Fibroblast of villous mesenchyme (primary cell): ENCODE measurements at regions not wholly inside any gene's neighbourhood (a gene's known extent, or its start where the extent isn't known, plus 50 kb on each side); places are given as distances from the start of the nearest gene placed in this dataset.

ENCODE experiments used
- DNase-seq: peaks from one replicate; pipeline ENCODE4 v3.0.0-alpha.2; 2010; ENCODE audit warnings: low read depth
- H3K4me3 ChIP-seq: 2 replicates; pipeline ENCODE4 v1.5.1; 2011; ENCODE audit warnings: low read depth, mild to moderate bottlenecking, low read length
- TF ChIP-seq, protein P1 (sequence below): IDR thresholded peaks from 2 replicates; pipeline ENCODE4 v1.5.1; 2012; ENCODE audit warnings: low read depth, mild to moderate bottlenecking, low read length; ENCODE audit not compliant: insufficient read depth

DNA sequence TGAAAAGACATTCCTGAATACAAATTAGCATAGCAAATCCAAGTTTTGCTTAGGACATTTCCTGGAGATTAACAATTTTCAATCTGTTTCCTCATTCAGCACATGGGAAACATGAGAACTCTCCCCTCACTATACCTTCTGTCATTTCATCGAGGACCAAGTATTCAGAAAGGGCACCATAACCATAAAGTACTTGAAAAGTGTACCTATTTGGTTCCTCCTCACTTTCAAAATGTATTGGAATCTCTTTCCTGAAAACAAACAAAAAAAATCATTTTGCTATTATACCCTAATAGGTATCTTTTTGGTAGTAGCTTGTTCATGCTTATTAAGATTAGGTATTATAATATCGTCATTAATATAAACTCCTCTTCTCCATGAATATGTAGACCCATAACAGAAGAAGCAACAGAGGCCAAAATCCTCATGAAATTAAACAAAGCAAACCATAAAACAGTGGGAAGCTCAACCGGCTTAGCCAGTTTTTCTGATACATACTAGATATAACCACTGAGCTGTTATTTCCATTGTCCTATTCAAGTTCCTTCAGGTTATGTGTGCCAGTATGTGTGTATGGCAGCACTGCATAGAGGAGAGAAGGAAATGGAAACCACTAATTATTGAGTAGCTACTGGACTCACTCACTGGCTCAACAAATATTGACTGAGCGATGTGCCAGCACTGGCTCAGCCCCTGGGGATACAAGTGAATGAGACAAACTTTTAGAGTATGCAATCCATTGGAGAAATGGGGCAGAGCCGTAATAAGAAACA lies 274.0 kb downstream of the MAFB start:
- no peak overlapping the region for H3K4me3 ChIP-seq
- TF ChIP-seq, protein P1, sequence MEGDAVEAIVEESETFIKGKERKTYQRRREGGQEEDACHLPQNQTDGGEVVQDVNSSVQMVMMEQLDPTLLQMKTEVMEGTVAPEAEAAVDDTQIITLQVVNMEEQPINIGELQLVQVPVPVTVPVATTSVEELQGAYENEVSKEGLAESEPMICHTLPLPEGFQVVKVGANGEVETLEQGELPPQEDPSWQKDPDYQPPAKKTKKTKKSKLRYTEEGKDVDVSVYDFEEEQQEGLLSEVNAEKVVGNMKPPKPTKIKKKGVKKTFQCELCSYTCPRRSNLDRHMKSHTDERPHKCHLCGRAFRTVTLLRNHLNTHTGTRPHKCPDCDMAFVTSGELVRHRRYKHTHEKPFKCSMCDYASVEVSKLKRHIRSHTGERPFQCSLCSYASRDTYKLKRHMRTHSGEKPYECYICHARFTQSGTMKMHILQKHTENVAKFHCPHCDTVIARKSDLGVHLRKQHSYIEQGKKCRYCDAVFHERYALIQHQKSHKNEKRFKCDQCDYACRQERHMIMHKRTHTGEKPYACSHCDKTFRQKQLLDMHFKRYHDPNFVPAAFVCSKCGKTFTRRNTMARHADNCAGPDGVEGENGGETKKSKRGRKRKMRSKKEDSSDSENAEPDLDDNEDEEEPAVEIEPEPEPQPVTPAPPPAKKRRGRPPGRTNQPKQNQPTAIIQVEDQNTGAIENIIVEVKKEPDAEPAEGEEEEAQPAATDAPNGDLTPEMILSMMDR: no peak
- DNase-seq: no peak

DNA sequence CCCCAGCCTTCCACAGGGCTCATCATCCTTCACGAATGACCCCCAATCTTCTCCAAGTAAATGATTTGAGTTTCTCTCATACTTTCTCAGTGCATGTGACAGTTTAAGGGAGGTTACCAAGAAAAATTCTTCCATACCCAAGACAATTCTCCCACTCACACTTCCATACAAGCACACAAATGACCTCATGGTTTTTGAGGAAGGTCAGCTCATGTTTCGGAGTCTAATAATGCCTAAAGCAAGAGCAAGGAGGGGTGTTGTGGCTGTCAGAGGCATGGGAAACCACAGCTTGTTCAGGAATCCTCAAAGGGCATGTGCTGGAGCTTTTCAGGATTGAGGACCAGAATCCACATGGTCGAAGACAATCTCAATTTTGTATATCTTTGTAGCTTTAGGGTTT lies 279.0 kb downstream of the MAFB start:
- TF ChIP-seq, protein P1: no peak
- H3K4me3 ChIP-seq: no peak overlapping the region
- DNase-seq: no peak

DNA sequence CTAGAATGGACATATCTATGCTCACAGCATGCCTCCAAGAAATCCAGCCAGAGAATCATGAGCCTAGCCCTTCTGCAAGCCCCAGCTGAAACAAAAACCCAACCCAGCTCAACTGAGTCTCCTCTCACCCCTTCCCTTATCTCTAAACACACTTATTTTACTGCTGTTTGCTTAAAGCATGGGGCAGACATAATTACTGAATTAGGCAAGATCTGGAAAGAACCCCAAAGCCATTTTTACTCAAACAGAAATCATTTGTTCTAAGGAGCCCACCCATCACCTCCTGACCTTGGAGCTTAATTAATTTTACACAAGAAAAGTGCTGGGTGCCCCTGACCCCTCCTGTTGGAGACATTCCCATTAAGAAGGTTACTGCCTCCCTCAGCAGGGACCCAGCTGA lies 291.6 kb downstream of the MAFB start:
- no peak for DNase-seq
- TF ChIP-seq, protein P1: no peak
- H3K4me3 ChIP-seq: no peak overlapping the region

GRCh38 chr20:40393197-40394079 lies 295.6 kb downstream of the MAFB start:
- no peak overlapping the region for H3K4me3 ChIP-seq
- DNase-seq: no peak
- TF ChIP-seq, protein P1: no peak

- H3K4me3 ChIP-seq: no peak overlapping the region
- DNase-seq: no peak
- TF ChIP-seq, protein P1: no peak
Observed at GRCh38 chr20:40390654-40391053, 298.4 kb downstream of the MAFB start.

GRCh38 chr20:40370800-40371199 lies 318.2 kb downstream of the MAFB start:
- TF ChIP-seq, protein P1: no peak

More at GRCh38 chr20:40370800-40371199, 318.2 kb downstream of the MAFB start:
- no peak overlapping the region for H3K4me3 ChIP-seq
- DNase-seq: no peak
